HFFc6 (cell line): ENCODE measurements at regions not wholly inside any gene's neighbourhood (a gene's known extent, or its start where the extent isn't known, plus 50 kb on each side); places are given as distances from the start of the nearest gene placed in this dataset.

Experiments used
- DNase-seq: peaks from one replicate; pipeline ENCODE4 v3.0.0-alpha.2; 2018
- H3K27ac Mint-ChIP-seq: 2 replicates; pipeline ENCODE4 v1.8.0; 2020; ENCODE audit warnings: mild to moderate bottlenecking, mixed read lengths
- H3K27me3 Mint-ChIP-seq: 2 replicates; pipeline ENCODE4 v1.8.0; 2021; ENCODE audit warnings: mild to moderate bottlenecking, moderate library complexity, mixed read lengths; ENCODE audit not compliant: insufficient read depth
- H3K36me3 Mint-ChIP-seq: 2 replicates; pipeline ENCODE4 v1.8.0; 2021; ENCODE audit warnings: low read depth, mixed read lengths
- H3K4me1 Mint-ChIP-seq: 2 replicates; pipeline ENCODE4 v1.8.0; 2020; ENCODE audit warnings: low read depth, mixed read lengths
- H3K4me3 Mint-ChIP-seq: 2 replicates; pipeline ENCODE4 v1.8.0; 2020; ENCODE audit warnings: mild to moderate bottlenecking, moderate library complexity, mixed read lengths
- H3K9me3 Mint-ChIP-seq: 2 replicates; pipeline ENCODE4 v1.8.0; 2020; ENCODE audit warnings: mild to moderate bottlenecking, mixed read lengths
- TF ChIP-seq, protein P1 (sequence below): fragments of 200-600 bp; sonication (generic); IDR thresholded peaks from 2 replicates; pipeline ENCODE4 v1.5.0; 2021; ENCODE audit warnings: antibody characterized with exemption, mild to moderate bottlenecking

DNA sequence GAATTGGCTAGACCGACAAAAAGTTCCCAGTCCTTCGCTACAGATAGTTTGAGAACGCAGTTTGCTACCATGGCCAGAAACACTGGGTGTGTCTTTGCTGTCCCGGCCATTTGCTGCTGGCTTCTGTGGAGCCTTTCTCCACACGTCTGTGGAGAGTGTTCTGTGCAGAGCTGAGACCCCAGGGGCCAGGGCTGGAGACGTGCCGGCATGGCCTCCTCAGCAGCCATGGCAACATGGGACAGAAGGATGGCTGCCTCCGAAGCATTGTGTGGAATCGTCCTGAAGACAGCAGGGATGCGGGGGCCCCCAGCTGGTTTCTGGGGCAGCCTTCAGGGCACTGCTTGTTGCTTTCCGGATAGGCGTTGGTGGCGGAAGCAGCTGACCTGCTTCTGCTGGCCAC, 142.8 kb downstream of the GADD45G start:
- no peaks in the 10 kb centered on the region for H3K27me3 Mint-ChIP-seq
- H3K9me3 Mint-ChIP-seq, result peaks cover 53% of the 10 kb centered on the region
- H3K4me3 Mint-ChIP-seq, result no peak overlapping the region
- no peaks in the 10 kb centered on the region for H3K4me1 Mint-ChIP-seq
- no peak overlapping the region for H3K27ac Mint-ChIP-seq
- no peak for DNase-seq
- TF ChIP-seq, protein P1, sequence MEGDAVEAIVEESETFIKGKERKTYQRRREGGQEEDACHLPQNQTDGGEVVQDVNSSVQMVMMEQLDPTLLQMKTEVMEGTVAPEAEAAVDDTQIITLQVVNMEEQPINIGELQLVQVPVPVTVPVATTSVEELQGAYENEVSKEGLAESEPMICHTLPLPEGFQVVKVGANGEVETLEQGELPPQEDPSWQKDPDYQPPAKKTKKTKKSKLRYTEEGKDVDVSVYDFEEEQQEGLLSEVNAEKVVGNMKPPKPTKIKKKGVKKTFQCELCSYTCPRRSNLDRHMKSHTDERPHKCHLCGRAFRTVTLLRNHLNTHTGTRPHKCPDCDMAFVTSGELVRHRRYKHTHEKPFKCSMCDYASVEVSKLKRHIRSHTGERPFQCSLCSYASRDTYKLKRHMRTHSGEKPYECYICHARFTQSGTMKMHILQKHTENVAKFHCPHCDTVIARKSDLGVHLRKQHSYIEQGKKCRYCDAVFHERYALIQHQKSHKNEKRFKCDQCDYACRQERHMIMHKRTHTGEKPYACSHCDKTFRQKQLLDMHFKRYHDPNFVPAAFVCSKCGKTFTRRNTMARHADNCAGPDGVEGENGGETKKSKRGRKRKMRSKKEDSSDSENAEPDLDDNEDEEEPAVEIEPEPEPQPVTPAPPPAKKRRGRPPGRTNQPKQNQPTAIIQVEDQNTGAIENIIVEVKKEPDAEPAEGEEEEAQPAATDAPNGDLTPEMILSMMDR, result no peak
- 0 out of 2 replicates have a peak, but pooled peaks cover 6% of the 10 kb centered on the region for H3K36me3 Mint-ChIP-seq

DNA sequence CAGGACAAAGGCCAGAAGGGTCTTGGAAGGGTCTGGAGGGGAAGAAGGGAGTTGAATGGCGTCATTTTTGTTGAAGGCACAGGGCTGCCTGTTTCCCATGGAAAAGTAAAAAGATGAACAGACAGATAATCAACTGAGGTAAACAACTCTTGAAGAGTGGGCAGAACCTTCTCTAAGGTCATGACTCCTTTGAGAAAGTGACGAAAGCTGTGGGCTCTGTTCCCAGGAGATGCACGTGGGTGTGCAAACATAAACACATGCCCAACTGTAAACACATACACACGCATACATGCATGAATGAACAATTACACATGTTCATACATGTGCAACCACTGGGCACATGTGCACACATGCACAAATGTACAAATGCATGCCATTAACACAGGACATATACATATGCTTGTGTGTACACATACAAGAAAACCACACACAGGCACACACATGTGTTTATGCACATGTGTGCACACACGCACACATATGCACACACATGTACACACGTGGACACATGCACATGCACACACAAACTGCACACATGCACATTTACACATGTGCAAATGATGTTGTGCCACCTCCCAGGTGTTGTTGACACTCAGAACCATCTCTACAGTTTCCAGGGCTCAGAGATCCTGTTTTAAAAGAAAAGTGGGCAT, 143.3 kb downstream of the GADD45G start:
- TF ChIP-seq, protein P1, result no peak
- no peak for DNase-seq
- Mint-ChIP-seq H3K4me3 (no peak overlapping the region), H3K36me3 (0 out of 2 replicates have a peak, but pooled peaks cover 6% of the 10 kb centered on the region), H3K4me1 (no peaks in the 10 kb centered on the region), H3K9me3 (peaks cover 53% of the 10 kb centered on the region), H3K27ac (no peak overlapping the region), H3K27me3 (no peaks in the 10 kb centered on the region)

DNA sequence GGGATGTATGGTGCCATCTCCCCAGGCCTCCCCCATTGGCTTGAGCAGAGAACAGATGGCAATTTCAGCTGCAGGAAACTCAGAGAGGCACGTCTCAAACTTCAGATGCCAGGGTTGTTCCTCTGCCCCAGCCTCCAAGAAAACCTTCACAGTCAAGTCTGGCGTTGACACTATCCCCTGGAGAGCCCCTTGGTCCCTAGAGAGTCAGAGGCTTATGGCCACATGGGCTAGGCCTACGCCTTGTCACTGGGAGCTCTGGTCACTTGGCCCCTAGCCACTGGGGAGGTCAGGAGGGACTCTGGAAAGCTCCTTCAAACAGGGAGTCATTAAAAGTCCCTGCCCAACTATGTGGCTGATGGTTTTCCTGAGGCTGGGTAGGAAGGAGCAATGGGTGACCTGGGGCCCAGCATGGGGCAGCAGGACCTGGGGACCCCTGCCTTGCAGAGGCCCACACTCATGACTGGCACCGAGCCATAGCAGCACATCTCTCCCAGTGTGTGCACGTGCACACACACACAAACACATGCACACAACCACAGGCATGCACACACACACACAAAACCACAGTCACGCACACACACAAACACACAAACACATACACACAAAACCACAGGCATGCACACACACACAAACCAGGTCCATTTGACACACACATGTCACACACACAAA, 144.2 kb downstream of the GADD45G start:
- no peak for DNase-seq
- Mint-ChIP-seq H3K4me1 (no peaks in the 10 kb centered on the region), H3K27ac (no peak overlapping the region), H3K4me3 (no peak overlapping the region), H3K27me3 (no peaks in the 10 kb centered on the region), H3K9me3 (peaks cover 48% of the 10 kb centered on the region), H3K36me3 (0 out of 2 replicates have a peak, but pooled peaks cover 6% of the 10 kb centered on the region)
- TF ChIP-seq, protein P1, result no peak

DNA sequence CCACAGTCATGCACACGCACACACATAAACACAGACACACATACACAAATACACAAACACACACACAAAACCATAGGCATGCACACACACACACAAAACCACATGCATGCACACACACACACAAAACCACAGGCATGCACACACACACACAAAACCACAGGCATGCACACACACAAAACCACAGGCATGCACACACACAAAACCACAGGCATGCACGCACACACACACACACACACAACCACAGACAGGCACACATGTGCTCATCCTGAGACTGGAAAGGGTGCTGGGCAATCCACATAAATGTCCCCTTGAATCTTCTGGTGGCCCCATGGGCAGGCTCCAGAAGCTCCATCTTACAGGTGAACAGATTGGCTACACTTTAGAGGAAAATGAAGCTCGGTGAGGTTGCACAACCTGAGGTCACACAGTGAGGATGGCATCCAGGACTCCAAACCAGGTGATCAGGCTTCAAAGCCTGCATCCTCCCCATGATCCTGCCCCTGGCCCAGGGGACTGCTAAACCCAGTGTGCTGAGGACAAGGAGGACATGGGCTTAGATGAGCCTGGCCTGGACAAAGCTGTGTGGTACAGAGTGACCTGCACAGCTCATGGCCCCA, 144.8 kb downstream of the GADD45G start:
- H3K36me3 Mint-ChIP-seq, result 0 out of 2 replicates have a peak, but pooled peaks cover 6% of the 10 kb centered on the region
- H3K4me3 Mint-ChIP-seq, result no peak overlapping the region
- TF ChIP-seq, protein P1, result no peak
- H3K4me1 Mint-ChIP-seq, result no peaks in the 10 kb centered on the region
- peaks cover 53% of the 10 kb centered on the region for H3K9me3 Mint-ChIP-seq
- H3K27me3 Mint-ChIP-seq, result no peaks in the 10 kb centered on the region
- no peak for DNase-seq
- no peak overlapping the region for H3K27ac Mint-ChIP-seq

DNA sequence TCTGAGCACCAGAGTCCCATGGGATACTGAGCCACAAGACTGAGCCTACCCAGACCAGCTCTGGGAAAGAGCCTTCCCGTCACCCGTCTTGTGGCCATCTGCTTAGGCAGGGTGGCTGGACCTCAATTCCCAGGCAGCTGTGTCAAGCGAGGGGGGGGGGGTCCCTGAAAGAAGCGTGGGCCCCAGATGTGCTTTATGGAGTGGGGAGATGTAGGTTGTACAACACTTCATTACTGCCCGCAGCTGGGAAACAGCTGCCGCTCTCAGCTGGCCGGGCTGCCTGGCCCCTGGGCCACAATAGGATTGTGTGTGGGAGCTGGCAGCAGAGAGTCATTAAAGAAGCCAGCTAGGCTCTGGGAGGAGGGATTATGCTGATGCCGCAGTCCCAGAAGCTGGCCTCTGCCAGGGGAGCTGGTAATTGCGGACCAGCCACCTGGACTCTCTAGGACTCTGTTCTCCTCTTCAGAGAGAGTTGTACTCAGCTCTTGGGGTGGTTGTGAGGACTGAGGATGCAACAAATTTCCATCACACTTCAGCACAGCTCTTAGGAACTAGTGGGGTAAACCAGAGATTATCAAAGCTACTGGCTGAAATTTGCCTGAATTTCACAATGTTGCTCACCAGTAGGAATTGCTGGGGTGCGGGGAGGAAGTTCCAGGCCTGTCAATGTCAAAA, 145.4 kb downstream of the GADD45G start:
- Mint-ChIP-seq H3K36me3 (0 out of 2 replicates have a peak, but pooled peaks cover 6% of the 10 kb centered on the region), H3K27ac (no peak overlapping the region), H3K9me3 (peaks cover 56% of the 10 kb centered on the region), H3K4me1 (no peaks in the 10 kb centered on the region), H3K4me3 (no peak overlapping the region), H3K27me3 (no peaks in the 10 kb centered on the region)
- TF ChIP-seq, protein P1, result no peak
- DNase-seq, result no peak
